ENCODE measurements at regions not wholly inside any gene's neighbourhood (a gene's known extent, or its start where the extent isn't known, plus 50 kb on each side); places are given as distances from the start of the nearest gene placed in this dataset.

- TF ChIP-seq POLR2A (IDR thresholded peaks at IDR 0.05; ENCODE audit: low read depth, low read length) (no peak), POLR2AphosphoS5 (IDR thresholded peaks at IDR 0.05; ENCODE audit: low read depth, low read length) (no peak)
Observed at GRCh38 chr9:86471171-86471815, 117.1 kb upstream of the TUT7 start.

Measured in GM12892 (cell line).